22Rv1 (cell line): ENCODE measurements at regions not wholly inside any gene's neighbourhood (a gene's known extent, or its start where the extent isn't known, plus 50 kb on each side); places are given as distances from the start of the nearest gene placed in this dataset.
"Not testable (repeated sequence)": the region's sequence is repeated elsewhere in the genome, so short reads cannot be mapped to it uniquely, and the experiment has no call there.

Source experiments
- CTCF ChIP-seq: fragments of 450-650 bp; IDR thresholded peaks from 2 replicates; pipeline ENCODE4 v1.5.1; 2017; ENCODE audit warnings: mild to moderate bottlenecking
- ZFX ChIP-seq: fragments of 450-650 bp; IDR thresholded peaks from 2 replicates; pipeline ENCODE4 v1.6.1; 2017; ENCODE audit warnings: antibody characterized with exemption, borderline replicate concordance

DNA sequence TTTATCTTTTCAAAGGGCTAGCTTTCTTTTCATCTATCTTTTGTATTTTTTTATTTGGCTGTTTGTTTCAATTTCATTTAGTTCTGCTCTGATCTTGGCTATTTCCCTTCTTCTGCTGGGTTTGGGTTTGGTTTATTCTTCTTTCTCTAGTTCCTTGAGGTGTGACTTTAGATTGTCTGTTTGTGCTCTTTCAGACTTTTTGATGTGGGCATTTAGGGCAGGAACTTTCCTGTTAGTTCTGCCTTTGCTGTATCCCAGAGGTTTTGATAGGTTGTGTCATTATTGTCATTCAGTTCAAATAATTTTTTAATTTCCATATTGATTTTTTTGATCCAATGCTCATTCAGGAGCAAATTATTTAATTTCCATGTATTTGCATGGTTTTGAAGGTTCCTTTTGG, 325.0 kb downstream of the PTPRC start:
- TF ChIP-seq CTCF, ZFX: not testable (repeated sequence)
